Small intestine (tissue), 7 donors: ENCODE measurements at regions not wholly inside any gene's neighbourhood (a gene's known extent, or its start where the extent isn't known, plus 50 kb on each side); places are given as distances from the start of the nearest gene placed in this dataset.

Source experiments
- DNase-seq, 2 donors: peaks; one replicate each; pipeline versions ENCODE4 v3.0.0 to v3.0.0-alpha.2; 2013
- FAIRE-seq: peaks from 2 replicates; lab custom pipeline; 2012; peaks lifted over from hg19 to GRCh38; lab: Jason Lieb, UNC
- H3K27ac ChIP-seq, 3 donors: one replicate each; pipeline ENCODE4 v1.5.1; 2013; ENCODE audit warnings: low read length in 2 of 3, mild to moderate bottlenecking in 2 of 3, control low read depth in 1 of 3, inconsistent platforms in 1 of 3, low read depth in 1 of 3, moderate library complexity in 1 of 3
- H3K27me3 ChIP-seq, 3 donors: one replicate each; pipeline ENCODE4 v1.6.1; 2013; ENCODE audit warnings: low read length in 3 of 3, inconsistent platforms in 1 of 3; ENCODE audit not compliant: control insufficient read depth in 3 of 3, insufficient read depth in 3 of 3
- H3K36me3 ChIP-seq, 3 donors: one replicate each; pipeline ENCODE4 v1.6.1; 2013; ENCODE audit warnings: low read length in 3 of 3, inconsistent platforms in 1 of 3, low read depth in 1 of 3, mild to moderate bottlenecking in 1 of 3, moderate library complexity in 1 of 3; ENCODE audit not compliant: control insufficient read depth in 3 of 3, insufficient read depth in 2 of 3
- H3K4me1 ChIP-seq, 3 donors: one replicate each; pipeline ENCODE4 v1.6.1; 2013; ENCODE audit warnings: low read length in 2 of 3, inconsistent platforms in 1 of 3, low read depth in 1 of 3, mild to moderate bottlenecking in 1 of 3, moderate library complexity in 1 of 3; ENCODE audit not compliant: control insufficient read depth in 3 of 3, insufficient read depth in 2 of 3
- H3K4me3 ChIP-seq, 3 donors: one replicate each; pipeline ENCODE4 v1.5.1; 2013; ENCODE audit warnings: low read length in 3 of 3, control low read depth in 1 of 3, inconsistent platforms in 1 of 3, low read depth in 1 of 3, mild to moderate bottlenecking in 1 of 3, moderate library complexity in 1 of 3
- H3K9me3 ChIP-seq, 2 donors: one replicate each; pipeline ENCODE4 v1.6.1; 2013; ENCODE audit warnings: low read depth in 1 of 2, low read length in 1 of 2; ENCODE audit not compliant: control insufficient read depth in 2 of 2, insufficient read depth in 1 of 2
- WGBS, 3 donors: extraction: QIAGEN DNeasy Blood & Tissue Kit; methylation state at CpG; one replicate each; pipeline ENCODE4 v1.1.7; 2013; 5-methylcytosine and 5-hydroxymethylcytosine counted together
- donor health status: healthy with polysubstance abuse.
- donor health status: control.
- donor health status: control.
- donor health status: Bipolar disorder and iron deficiency.
- donor health status: healthy.

DNA sequence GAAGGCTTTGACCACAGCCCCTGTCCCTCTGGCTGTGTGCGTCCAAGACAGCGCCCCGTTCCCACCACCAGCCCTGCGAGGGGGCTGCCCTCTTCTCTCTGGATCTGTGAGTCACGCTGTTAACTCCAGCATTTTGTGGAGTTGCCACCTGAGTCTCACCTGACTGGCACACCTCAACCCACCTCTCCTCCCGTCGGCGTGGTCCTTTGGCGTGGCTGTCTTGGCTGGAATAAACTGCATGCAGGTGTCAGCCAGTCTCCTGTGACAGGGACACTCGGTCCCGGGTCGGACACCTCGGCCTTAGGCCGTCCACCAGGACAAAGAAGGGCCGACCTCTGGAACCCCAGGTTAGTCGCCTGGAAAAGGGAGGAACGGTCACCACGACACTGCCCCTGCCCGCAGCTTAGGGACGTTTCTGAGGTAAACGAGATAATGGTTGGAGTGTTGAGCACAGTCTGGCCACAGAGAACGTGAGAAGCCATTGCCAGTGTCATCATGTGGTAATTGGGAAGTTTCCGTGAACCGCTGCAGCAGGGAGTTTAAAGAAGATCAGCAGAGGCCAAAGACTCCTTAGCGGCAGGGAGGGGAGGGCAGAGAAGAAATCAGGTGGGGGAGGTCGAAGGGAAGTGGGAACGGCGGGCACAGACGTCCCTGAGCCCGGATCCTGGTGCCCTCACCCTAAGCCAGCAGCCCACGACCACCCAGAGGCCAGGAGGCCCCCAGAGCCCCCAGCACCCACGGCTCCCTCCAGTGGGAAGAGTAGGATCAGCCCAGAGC, 73.6 kb upstream of the FAM20C start:
- H3K27me3 ChIP-seq = peaks cover 0 to 2% (median 0%) of the 10 kb centered on the region in 3 donors
- no peaks in the 10 kb centered on the region for H3K9me3 ChIP-seq
- FAIRE-seq (no peak), DNase-seq (no peak)
- H3K27ac ChIP-seq = peak overlapping the region in 2 of 3 donors; percentile 58 to 63
- 71 to 81% (median 80%) methylated on average over 29 to 32 of the region's 32 CpGs for WGBS, 3 donors
- no peak overlapping the region for H3K4me3 ChIP-seq
- H3K4me1 ChIP-seq = peaks cover 0 to 16% (median 0%) of the 10 kb centered on the region in 3 donors
- no peaks in the 10 kb centered on the region for H3K36me3 ChIP-seq

DNA sequence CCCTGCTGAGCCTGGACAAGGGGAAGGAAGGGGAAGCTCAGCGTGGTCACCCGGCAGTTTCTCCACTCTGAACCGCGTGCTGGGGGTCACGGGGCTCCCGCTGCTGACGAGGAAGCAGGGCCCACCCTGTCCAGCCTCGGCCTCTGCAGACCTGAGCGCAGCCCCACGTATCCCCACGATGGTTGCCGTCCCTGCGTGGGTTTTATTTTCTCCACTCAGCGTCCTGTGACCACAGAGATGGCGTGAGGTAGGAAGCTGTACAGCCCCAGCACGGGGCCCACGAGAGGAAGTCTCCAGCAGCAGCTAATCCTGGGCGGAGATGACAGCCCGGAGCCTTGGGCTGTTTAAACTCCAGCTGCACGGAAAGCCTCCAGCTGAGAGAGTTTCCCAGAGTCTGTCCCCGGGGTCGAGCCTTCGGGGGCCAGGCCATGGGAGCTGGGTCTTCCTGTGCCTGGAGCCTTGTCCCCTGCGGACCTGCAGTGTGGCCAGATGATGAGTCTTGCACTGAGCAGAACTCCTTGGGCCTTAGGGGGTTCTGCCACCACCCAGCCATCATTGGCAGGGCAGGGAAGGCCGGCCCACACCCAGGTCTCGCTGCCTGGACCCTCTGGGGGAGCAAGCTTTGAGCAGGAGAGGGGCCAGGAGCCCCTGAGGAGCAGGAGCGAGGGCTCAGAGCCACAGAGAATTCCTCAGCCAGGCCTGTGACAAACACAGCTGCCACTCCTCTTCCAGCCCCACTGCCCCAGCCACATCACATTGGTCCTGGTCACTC, 72.8 kb upstream of the FAM20C start:
- Histone ChIP-seq H3K4me1 (peaks cover 0 to 16% (median 0%) of the 10 kb centered on the region in 3 donors), H3K36me3 (no peaks in the 10 kb centered on the region), H3K9me3 (no peaks in the 10 kb centered on the region), H3K27ac (peak overlapping the region in 2 of 3 donors; percentile 58 to 63), H3K4me3 (no peak overlapping the region), H3K27me3 (peaks cover 0 to 2% (median 0%) of the 10 kb centered on the region in 3 donors)
- 50 to 79% (median 63%) methylated on average over 25 to 27 of the region's 27 CpGs for WGBS, 3 donors
- FAIRE-seq (no peak), DNase-seq (no peak)

- no peak for FAIRE-seq
- Histone ChIP-seq H3K4me3 (no peak overlapping the region), H3K4me1 (peaks cover 0 to 16% (median 0%) of the 10 kb centered on the region in 3 donors), H3K27me3 (peaks cover 0 to 2% (median 0%) of the 10 kb centered on the region in 3 donors), H3K27ac (peak overlapping the region in 2 of 3 donors; percentile 58 to 63), H3K36me3 (no peaks in the 10 kb centered on the region), H3K9me3 (no peaks in the 10 kb centered on the region)
- peak in 1 of 2 donors; percentile 26 for DNase-seq
- WGBS, 3 donors = 53 to 80% (median 60%) methylated on average over 24 to 27 of the region's 27 CpGs
Observed at GRCh38 chr7:120164-120991, 72.0 kb upstream of the FAM20C start.

DNA sequence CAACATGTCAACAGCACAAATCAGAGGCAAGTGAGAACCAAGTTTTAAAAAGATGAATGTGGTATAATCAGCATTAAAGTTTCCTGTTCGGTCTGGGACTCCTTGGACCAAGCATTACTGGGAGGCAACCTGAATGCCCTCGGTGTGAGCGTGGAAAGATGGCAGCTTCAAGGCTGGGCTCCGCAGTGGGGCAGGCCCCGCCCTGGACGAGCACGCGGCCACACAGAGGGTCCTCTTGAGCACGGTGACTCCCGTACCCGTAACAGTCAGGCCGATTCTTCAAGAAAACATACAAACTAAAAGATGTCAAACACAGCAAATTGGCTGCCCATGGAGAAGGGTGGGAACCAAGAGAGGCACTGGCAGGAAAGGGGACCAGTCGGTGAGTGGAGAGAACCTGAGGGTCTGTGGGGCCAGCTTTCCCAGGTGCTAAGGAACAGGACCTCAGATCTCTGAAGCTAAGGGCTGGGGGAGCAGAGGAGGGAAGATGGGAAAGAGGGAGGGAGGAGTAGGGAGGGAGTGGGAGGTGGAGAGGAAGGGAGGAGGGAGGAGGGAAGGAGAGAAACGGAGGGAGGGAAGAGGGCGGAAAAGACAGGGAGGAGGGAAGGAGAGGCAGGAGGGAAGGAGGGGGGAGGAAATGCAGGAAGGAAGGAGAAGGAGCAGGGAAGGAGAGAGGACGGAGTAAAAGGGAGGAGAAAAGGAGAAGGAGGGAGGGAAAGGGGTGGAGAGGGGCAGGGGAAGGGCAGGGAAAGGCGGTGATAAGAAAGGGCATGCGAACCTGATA, 71.2 kb upstream of the FAM20C start:
- no peak overlapping the region for H3K4me3 ChIP-seq
- H3K9me3 ChIP-seq = no peaks in the 10 kb centered on the region
- H3K36me3 ChIP-seq = no peaks in the 10 kb centered on the region
- H3K4me1 ChIP-seq = peaks cover 0 to 16% (median 0%) of the 10 kb centered on the region in 3 donors
- FAIRE-seq = no peak
- WGBS, 3 donors = 61 to 76% (median 71%) methylated on average over 18 of the region's 18 CpGs
- DNase-seq = no peak
- peaks cover 0 to 2% (median 0%) of the 10 kb centered on the region in 3 donors for H3K27me3 ChIP-seq
- H3K27ac ChIP-seq = no peak overlapping the region

- Histone ChIP-seq H3K4me1 (peaks cover 0 to 16% (median 0%) of the 10 kb centered on the region in 3 donors), H3K27me3 (peaks cover 0 to 2% (median 0%) of the 10 kb centered on the region in 3 donors), H3K27ac (no peak overlapping the region), H3K4me3 (no peak overlapping the region), H3K9me3 (no peaks in the 10 kb centered on the region), H3K36me3 (no peaks in the 10 kb centered on the region)
- FAIRE-seq (no peak), DNase-seq (no peak)
- 88 to 91% (median 89%) methylated on average over 10 of the region's 10 CpGs for WGBS, 3 donors
Observed at GRCh38 chr7:123237-123636, 69.1 kb upstream of the FAM20C start.

- 79 to 82% (median 79%) methylated on average over 21 of the region's 21 CpGs for WGBS, 3 donors
- Histone ChIP-seq H3K27ac (no peak overlapping the region), H3K9me3 (no peaks in the 10 kb centered on the region), H3K4me1 (peaks cover 0 to 16% (median 0%) of the 10 kb centered on the region in 3 donors), H3K27me3 (peaks cover 0 to 2% (median 0%) of the 10 kb centered on the region in 3 donors), H3K36me3 (no peaks in the 10 kb centered on the region), H3K4me3 (no peak overlapping the region)
- DNase-seq (no peak), FAIRE-seq (no peak)
Observed at GRCh38 chr7:124130-124949, 68.0 kb upstream of the FAM20C start.

GRCh38 chr7:125061-125475, 67.3 kb upstream of the FAM20C start:
- Histone ChIP-seq H3K4me3 (no peak overlapping the region), H3K27ac (no peak overlapping the region), H3K36me3 (no peaks in the 10 kb centered on the region), H3K27me3 (peaks cover 0 to 2% (median 0%) of the 10 kb centered on the region in 3 donors), H3K9me3 (no peaks in the 10 kb centered on the region), H3K4me1 (peaks cover 0 to 11% (median 0%) of the 10 kb centered on the region in 3 donors)
- DNase-seq = no peak
- 85 to 90% (median 88%) methylated on average over 14 of the region's 14 CpGs for WGBS, 3 donors
- no peak for FAIRE-seq
